OCI-LY7 (cell line): ENCODE measurements at regions not wholly inside any gene's neighbourhood (a gene's known extent, or its start where the extent isn't known, plus 50 kb on each side); places are given as distances from the start of the nearest gene placed in this dataset.
A peak's percentile ranks its signal among the peaks of the same experiment; 100 is the strongest.

Experiments used
- BruUV-seq: library from RNA; stranded (reverse); fragments of 400-500 nt; replicated peaks from 2 replicates; lab custom pipeline; 2021; lab: Mats Ljungman, UMichigan
- CTCF ChIA-PET: fragments of 300-600 bp; sonication (Branson Sonifier 250); formaldehyde crosslinking; loops from one replicate; lab custom pipeline; 2022; ENCODE audit warnings: antibody characterized with exemption; ENCODE audit not compliant: unreplicated experiment; lab: Charles Lee
- POLR2A ChIA-PET: fragments of 300-600 bp; sonication (Branson Sonifier 250); formaldehyde crosslinking; loops from one replicate; lab custom pipeline; 2022; ENCODE audit warnings: antibody characterized with exemption; lab: Charles Lee
- DNase-seq: peaks from one replicate; pipeline ENCODE4 v3.0.0-alpha.2; 2015; ENCODE audit warnings: low spot score
- H2AFZ ChIP-seq: fragments of 200-600 bp; sonication (generic), shearing (Covaris generic); 2 replicates; pipeline ENCODE4 v1.6.1; 2014; ENCODE audit warnings: mild to moderate bottlenecking, antibody characterized with exemption, low read length, moderate library complexity
- H3K27ac ChIP-seq: fragments of 200-600 bp; sonication (generic); 2 replicates; pipeline ENCODE4 v1.5.1; 2014; ENCODE audit warnings: mixed run types, low read depth, mild to moderate bottlenecking, moderate library complexity, low read length, inconsistent platforms; ENCODE audit not compliant: poor library complexity, severe bottlenecking
- H3K36me3 ChIP-seq: fragments of 200-600 bp; sonication (generic); 2 replicates; pipeline ENCODE4 v1.6.1; 2014; ENCODE audit warnings: mild to moderate bottlenecking, antibody characterized with exemption, low read length, moderate library complexity, mixed read lengths; ENCODE audit not compliant: insufficient read depth
- H3K4me1 ChIP-seq: fragments of 200-600 bp; sonication (generic); 2 replicates; pipeline ENCODE4 v1.5.1; 2014; ENCODE audit warnings: mild to moderate bottlenecking, low read length; ENCODE audit not compliant: insufficient read depth, poor library complexity, severe bottlenecking
- H3K4me2 ChIP-seq: fragments of 200-600 bp; sonication (generic); 2 replicates; pipeline ENCODE4 v1.6.1; 2014; ENCODE audit warnings: mild to moderate bottlenecking, low read length
- H3K4me3 ChIP-seq: fragments of 200-600 bp; sonication (generic); 2 replicates; pipeline ENCODE4 v1.5.1; 2014; ENCODE audit warnings: mild to moderate bottlenecking, low read depth, low read length; ENCODE audit not compliant: poor library complexity, severe bottlenecking
- H3K79me2 ChIP-seq: fragments of 200-600 bp; sonication (generic); 2 replicates; pipeline ENCODE4 v1.6.1; 2016; ENCODE audit warnings: low read depth, mild to moderate bottlenecking, low read length, moderate library complexity, mixed read lengths; ENCODE audit not compliant: insufficient read depth
- H3K9me2 ChIP-seq: fragments of 200-600 bp; sonication (generic); 2 replicates; pipeline ENCODE4 v1.6.1; 2016; ENCODE audit warnings: mild to moderate bottlenecking, low read length, mixed read lengths; ENCODE audit not compliant: insufficient read depth
- H3K9me3 ChIP-seq: fragments of 200-600 bp; sonication (generic); 2 replicates; pipeline ENCODE4 v1.6.1; 2014; ENCODE audit warnings: mild to moderate bottlenecking, mixed run types, low read length, mixed read lengths
- H4K20me1 ChIP-seq: fragments of 200-600 bp; sonication (generic); 2 replicates; pipeline ENCODE4 v1.6.1; 2014; ENCODE audit warnings: mild to moderate bottlenecking, antibody characterized with exemption, low read length, moderate library complexity, mixed read lengths; ENCODE audit not compliant: insufficient read depth
- EZH2phosphoT487 ChIP-seq: fragments of 200-600 bp; sonication (generic); IDR thresholded peaks from 2 replicates; pipeline ENCODE4 v1.6.1; 2018; ENCODE audit warnings: low read depth, borderline replicate concordance, mild to moderate bottlenecking, mixed run types, antibody characterized with exemption, low read length, moderate library complexity, mixed read lengths
- intact Hi-C: fragments of 100-400 bp; cut with micrococcal nuclease; formaldehyde crosslinking; loops from one replicate; pipeline ENCODE4 v1.10.0; 2022; ENCODE audit not compliant: unreplicated experiment
- TF ChIP-seq, protein P1 (sequence below): fragments of 200-600 bp; sonication (generic); conservative IDR thresholded peaks from 2 replicates; pipeline ENCODE4 v1.5.1; 2014; ENCODE audit warnings: mild to moderate bottlenecking, antibody characterized with exemption, low read length, moderate library complexity, mixed read lengths

DNA sequence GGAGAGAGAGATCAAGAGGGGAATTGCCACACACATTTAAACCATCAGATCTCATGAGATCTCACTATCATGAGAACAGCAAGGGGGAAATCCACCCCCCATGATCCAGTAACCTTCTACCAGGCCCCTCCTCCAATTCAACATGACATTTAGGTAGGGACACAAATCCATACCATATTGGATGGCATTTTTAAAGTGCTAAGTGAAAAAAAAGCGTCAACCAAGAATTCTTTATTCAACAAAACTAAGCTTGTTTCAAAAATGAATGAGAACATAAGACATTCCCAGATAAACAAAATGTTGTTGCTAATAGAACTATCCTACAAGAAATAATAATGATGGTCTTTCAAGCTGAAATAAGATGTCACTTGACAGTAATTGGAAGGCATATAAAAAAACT, 626.2 kb upstream of the LRRTM1 start:
- H3K36me3 ChIP-seq = no peaks in the 10 kb centered on the region
- TF ChIP-seq, protein P1, sequence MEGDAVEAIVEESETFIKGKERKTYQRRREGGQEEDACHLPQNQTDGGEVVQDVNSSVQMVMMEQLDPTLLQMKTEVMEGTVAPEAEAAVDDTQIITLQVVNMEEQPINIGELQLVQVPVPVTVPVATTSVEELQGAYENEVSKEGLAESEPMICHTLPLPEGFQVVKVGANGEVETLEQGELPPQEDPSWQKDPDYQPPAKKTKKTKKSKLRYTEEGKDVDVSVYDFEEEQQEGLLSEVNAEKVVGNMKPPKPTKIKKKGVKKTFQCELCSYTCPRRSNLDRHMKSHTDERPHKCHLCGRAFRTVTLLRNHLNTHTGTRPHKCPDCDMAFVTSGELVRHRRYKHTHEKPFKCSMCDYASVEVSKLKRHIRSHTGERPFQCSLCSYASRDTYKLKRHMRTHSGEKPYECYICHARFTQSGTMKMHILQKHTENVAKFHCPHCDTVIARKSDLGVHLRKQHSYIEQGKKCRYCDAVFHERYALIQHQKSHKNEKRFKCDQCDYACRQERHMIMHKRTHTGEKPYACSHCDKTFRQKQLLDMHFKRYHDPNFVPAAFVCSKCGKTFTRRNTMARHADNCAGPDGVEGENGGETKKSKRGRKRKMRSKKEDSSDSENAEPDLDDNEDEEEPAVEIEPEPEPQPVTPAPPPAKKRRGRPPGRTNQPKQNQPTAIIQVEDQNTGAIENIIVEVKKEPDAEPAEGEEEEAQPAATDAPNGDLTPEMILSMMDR = no peak
- TF ChIP-seq EZH2phosphoT487 = no peak
- H3K4me3 ChIP-seq = no peak overlapping the region
- H3K79me2 ChIP-seq = no peaks in the 10 kb centered on the region
- peaks cover 18% of the 10 kb centered on the region for H3K9me3 ChIP-seq
- H2AFZ ChIP-seq = no peak overlapping the region
- BruUV-seq = no TSS peak
- H3K4me1 ChIP-seq = no peaks in the 10 kb centered on the region
- intact Hi-C loops = no loop called here
- DNase-seq = no peak
- H3K27ac ChIP-seq = no peak overlapping the region
- H3K4me2 ChIP-seq = no peak overlapping the region
- H3K9me2 ChIP-seq = no peaks in the 10 kb centered on the region
- ChIA-PET CTCF (no interaction called here), POLR2A (no interaction called here)
- no peaks in the 10 kb centered on the region for H4K20me1 ChIP-seq

DNA sequence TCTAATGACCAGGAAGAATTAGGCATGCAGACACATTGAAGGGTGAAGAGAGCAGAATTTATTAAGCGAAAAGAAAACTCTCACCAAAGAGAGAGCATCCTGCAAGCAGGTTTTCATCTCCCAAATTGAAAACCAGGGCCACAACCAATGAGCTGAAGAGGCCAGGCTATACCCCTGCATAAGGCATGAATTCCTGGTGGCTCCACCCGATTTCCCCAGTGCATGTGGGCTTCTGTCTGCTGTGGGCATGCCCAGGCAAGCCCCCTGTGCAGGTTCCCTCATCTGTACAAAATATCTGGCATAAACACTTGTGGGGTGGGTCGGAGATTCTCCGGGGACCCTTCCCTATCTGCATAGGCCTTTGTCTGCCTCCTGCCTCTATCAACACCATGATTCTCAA, 621.6 kb upstream of the LRRTM1 start:
- intact Hi-C loops = no loop called here

DNA sequence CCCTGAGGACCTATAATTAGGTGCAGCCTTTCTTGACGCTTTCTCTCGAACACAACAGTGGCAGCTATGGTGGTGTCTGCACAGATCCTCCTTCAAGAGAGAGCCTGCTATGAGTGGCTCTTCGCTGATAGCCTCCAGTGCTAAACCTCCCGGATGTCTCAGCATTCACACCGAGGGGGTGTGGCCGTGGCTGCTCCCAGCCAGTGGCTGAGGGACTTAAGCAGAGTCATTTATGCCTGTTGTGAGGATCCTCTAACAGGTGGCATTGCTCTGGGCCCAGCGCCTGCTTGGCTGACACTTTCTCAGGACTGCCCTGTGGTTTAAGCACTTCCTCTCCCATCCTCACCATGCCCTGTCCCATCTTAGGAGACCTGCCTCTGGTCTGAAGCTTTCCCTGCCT, 592.0 kb upstream of the LRRTM1 start:
- no peak overlapping the region for H3K27ac ChIP-seq
- H3K4me3 ChIP-seq = no peak overlapping the region
- H4K20me1 ChIP-seq = no peaks in the 10 kb centered on the region
- H3K9me2 ChIP-seq = no peaks in the 10 kb centered on the region
- ChIA-PET CTCF (no interaction called here), POLR2A (no interaction called here)
- intact Hi-C loops = no loop called here
- peak overlapping the region; percentile 29; the same call in 1 of the 2 replicates for H2AFZ ChIP-seq
- no peaks in the 10 kb centered on the region for H3K4me1 ChIP-seq
- no peaks in the 10 kb centered on the region for H3K79me2 ChIP-seq
- no peaks in the 10 kb centered on the region for H3K36me3 ChIP-seq
- no peak overlapping the region for H3K4me2 ChIP-seq
- TF ChIP-seq EZH2phosphoT487 = no peak
- TF ChIP-seq, protein P1 = no peak
- no peaks in the 10 kb centered on the region for H3K9me3 ChIP-seq
- DNase-seq = peak; percentile 24
- BruUV-seq = no TSS peak

More for the DNA sequence above, 621.6 kb upstream of the LRRTM1 start:
- Histone ChIP-seq H3K36me3 (no peaks in the 10 kb centered on the region), H3K9me2 (no peaks in the 10 kb centered on the region), H3K9me3 (peaks cover 13% of the 10 kb centered on the region; the same call in 1 of the 2 replicates), H3K79me2 (no peaks in the 10 kb centered on the region), H3K4me3 (no peak overlapping the region), H2AFZ (no peak overlapping the region), H3K4me2 (no peak overlapping the region), H4K20me1 (no peaks in the 10 kb centered on the region), H3K27ac (no peak overlapping the region), H3K4me1 (no peaks in the 10 kb centered on the region)
- ChIA-PET CTCF (no interaction called here), POLR2A (interaction anchor here (0.7 kb wide), 1 partner anchor 698 kb away, joined by 3 read pairs; no protein-coding TSS in a partner anchor)
- no peak for DNase-seq
- TF ChIP-seq EZH2phosphoT487 = no peak
- TF ChIP-seq, protein P1 = no peak
- no TSS peak for BruUV-seq
